Activated CD4-positive, alpha-beta memory T cell treated with anti-CD3 and anti-CD28 coated beads, Interleukin-2, amount 10 ng/mL, durations not matched to agents 7 days and 5 days (primary cell): ENCODE measurements at regions not wholly inside any gene's neighbourhood (a gene's known extent, or its start where the extent isn't known, plus 50 kb on each side); places are given as distances from the start of the nearest gene placed in this dataset.
A peak's percentile ranks its signal among the peaks of the same experiment; 100 is the strongest.
"Not testable (repeated sequence)": the region's sequence is repeated elsewhere in the genome, so short reads cannot be mapped to it uniquely, and the experiment has no call there.

Experiments used
- CTCF ChIA-PET: fragments of 350-600 bp; sonication (Branson Sonifier 250); formaldehyde crosslinking; loops from one replicate; lab custom pipeline; 2021; ENCODE audit warnings: antibody characterized with exemption, inconsistent platforms; lab: Charles Lee
- POLR2A ChIA-PET: fragments of 350-600 bp; sonication (Branson Sonifier 250); formaldehyde crosslinking; loops from one replicate; lab custom pipeline; 2021; ENCODE audit warnings: antibody characterized with exemption; lab: Charles Lee
- DNase-seq: peaks from one replicate; pipeline ENCODE4 v3.0.0-alpha.2; 2020
- H3K27ac Mint-ChIP-seq: one replicate; pipeline ENCODE4 v1.8.0; 2021; ENCODE audit warnings: mild to moderate bottlenecking, mixed read lengths
- H3K27me3 Mint-ChIP-seq: one replicate; pipeline ENCODE4 v1.8.0; 2021; ENCODE audit warnings: mixed read lengths
- H3K36me3 Mint-ChIP-seq: one replicate; pipeline ENCODE4 v1.8.0; 2021; ENCODE audit warnings: low read depth, mixed read lengths
- H3K4me1 Mint-ChIP-seq: one replicate; pipeline ENCODE4 v1.8.0; 2021; ENCODE audit warnings: mixed read lengths
- H3K4me3 Mint-ChIP-seq: one replicate; pipeline ENCODE4 v1.8.0; 2021; ENCODE audit warnings: mild to moderate bottlenecking, mixed read lengths
- H3K9me3 Mint-ChIP-seq: one replicate; pipeline ENCODE4 v1.8.0; 2021; ENCODE audit warnings: mixed read lengths

- POLR2A ChIA-PET, H3K4me3 Mint-ChIP-seq, H3K27ac Mint-ChIP-seq, DNase-seq, H3K27me3 Mint-ChIP-seq, H3K9me3 Mint-ChIP-seq: not testable (repeated sequence)
- Mint-ChIP-seq H3K4me1 (peaks cover 63% of the 10 kb centered on the region), H3K36me3 (peaks cover 19% of the 10 kb centered on the region)
- CTCF ChIA-PET = interaction anchor here (1.1 kb wide), 1 partner anchor 55 kb away, joined by 4 read pairs; no protein-coding TSS in a partner anchor
Measured at GRCh38 chr13:24622481-24623148, 57.6 kb upstream of the ATP12A start.

GRCh38 chr13:24623149-24623665 lies 57.0 kb upstream of the ATP12A start:
- Mint-ChIP-seq H3K4me1 (peaks cover 60% of the 10 kb centered on the region), H3K9me3 (peaks cover 7% of the 10 kb centered on the region), H3K36me3 (peaks cover 18% of the 10 kb centered on the region), H3K27me3 (no peaks in the 10 kb centered on the region), H3K4me3 (no peak overlapping the region), H3K27ac (no peak overlapping the region)
- CTCF ChIA-PET = no interaction called here
- POLR2A ChIA-PET = no interaction called here
- DNase-seq = no peak

DNA sequence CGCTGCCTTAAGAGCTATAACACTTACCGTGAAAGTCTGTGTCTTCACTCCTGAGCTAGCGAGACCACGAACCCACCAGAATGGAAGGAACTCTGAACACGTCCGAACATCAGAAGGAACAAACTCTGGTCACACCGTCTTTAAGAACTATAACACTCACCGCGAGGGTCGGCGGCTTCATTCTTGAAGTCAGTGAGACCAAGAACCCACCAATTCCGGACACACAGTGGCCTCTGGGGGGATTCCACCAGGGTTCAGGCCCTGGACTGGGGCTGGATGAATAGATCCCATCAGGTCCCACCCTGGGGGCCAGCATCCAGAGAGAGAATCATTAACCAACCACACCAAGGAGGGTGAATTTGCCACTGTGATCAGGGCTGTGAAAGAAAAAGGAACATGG lies 55.8 kb upstream of the ATP12A start:
- CTCF ChIA-PET = interaction anchor here (1.0 kb wide), 2 partner anchors 19 to 48 kb away, joined by 3 to 6 read pairs; no protein-coding TSS in a partner anchor
- Mint-ChIP-seq H3K27ac (peak overlapping the region; percentile 99), H3K4me3 (no peak overlapping the region)

GRCh38 chr13:24624801-24625231 lies 55.4 kb upstream of the ATP12A start:
- Mint-ChIP-seq H3K27ac (peak overlapping the region; percentile 99), H3K4me1 (peaks cover 53% of the 10 kb centered on the region), H3K27me3 (no peaks in the 10 kb centered on the region), H3K9me3 (peaks cover 9% of the 10 kb centered on the region), H3K4me3 (no peak overlapping the region), H3K36me3 (peaks cover 18% of the 10 kb centered on the region)
- ChIA-PET POLR2A (interaction anchor here (1.3 to 1.6 kb wide), 2 partner anchors 18 to 35 kb away, joined by 3 to 5 read pairs; no protein-coding TSS in a partner anchor), CTCF (interaction anchor here (1.0 kb wide), 2 partner anchors 19 to 47 kb away, joined by 3 to 6 read pairs; no protein-coding TSS in a partner anchor)
- DNase-seq = no peak

More for the DNA sequence above, 55.8 kb upstream of the ATP12A start:
- no peak for DNase-seq
- POLR2A ChIA-PET = interaction anchor here (1.3 to 1.6 kb wide), 2 partner anchors 18 to 35 kb away, joined by 3 to 5 read pairs; no protein-coding TSS in a partner anchor
- Mint-ChIP-seq H3K9me3 (peaks cover 9% of the 10 kb centered on the region), H3K36me3 (peaks cover 18% of the 10 kb centered on the region), H3K4me1 (peaks cover 53% of the 10 kb centered on the region), H3K27me3 (no peaks in the 10 kb centered on the region)

GRCh38 chr13:24625331-24625731 lies 54.9 kb upstream of the ATP12A start:
- ChIA-PET POLR2A (interaction anchor here (1.3 to 1.6 kb wide), 2 partner anchors 19 to 34 kb away, joined by 3 to 5 read pairs; no protein-coding TSS in a partner anchor), CTCF (interaction anchor here (1.0 to 3.6 kb wide), 4 partner anchors 17 to 57 kb away, joined by 3 to 14 read pairs (median 4); no protein-coding TSS in a partner anchor)
- H3K27me3 Mint-ChIP-seq = no peaks in the 10 kb centered on the region
- H3K4me1 Mint-ChIP-seq = peaks cover 54% of the 10 kb centered on the region
- no peak overlapping the region for H3K4me3 Mint-ChIP-seq
- no peak for DNase-seq
- peaks cover 9% of the 10 kb centered on the region for H3K9me3 Mint-ChIP-seq
- peak overlapping the region; percentile 99 for H3K27ac Mint-ChIP-seq
- H3K36me3 Mint-ChIP-seq = peaks cover 15% of the 10 kb centered on the region

DNA sequence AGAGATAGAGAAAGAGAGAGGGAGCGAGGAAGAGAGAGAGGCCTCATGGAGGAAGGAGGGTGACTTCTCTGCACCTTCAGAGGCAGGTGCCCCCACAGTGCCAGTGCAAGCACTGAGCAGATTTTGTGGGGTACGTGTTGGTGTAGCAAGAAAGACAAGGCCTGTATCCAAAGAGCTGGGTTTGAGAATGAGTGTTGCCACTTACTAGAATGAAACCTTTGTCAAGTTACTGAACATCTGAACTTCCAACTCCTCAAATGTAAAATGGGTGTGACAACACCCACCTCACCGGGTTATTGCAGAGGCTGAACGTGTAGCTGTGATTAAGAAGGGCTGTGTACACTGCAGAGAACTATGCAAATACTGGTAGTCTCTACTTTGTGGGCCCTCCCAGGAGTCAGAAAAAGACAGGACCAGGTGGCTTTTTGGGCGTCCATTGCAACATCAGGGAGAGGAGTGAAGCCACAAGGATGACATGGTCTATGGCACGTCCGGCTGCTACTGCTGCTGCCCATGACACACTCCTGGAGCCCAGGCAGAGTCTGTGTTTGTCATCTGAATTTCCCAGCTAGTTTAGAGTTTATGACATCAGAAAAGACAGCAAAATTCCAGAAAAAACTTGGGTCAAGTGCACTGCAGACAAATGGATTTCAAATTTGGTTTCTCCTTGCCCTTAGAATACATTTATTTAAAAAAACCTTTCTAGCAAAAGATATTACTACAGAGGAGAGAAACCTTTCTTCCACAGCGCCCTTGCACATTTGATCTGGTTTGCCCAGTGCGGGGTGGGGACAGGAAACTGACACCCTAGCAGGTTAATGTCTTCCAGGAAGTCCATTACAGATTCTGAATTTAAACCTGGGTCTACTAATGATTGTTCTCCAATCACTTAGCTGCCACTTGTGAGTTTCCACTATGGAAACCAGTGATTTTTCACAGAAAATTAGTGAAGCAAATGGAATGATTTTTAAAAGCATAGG lies 54.0 kb upstream of the ATP12A start:
- ChIA-PET CTCF (interaction anchor here (0.6 to 3.6 kb wide), 5 partner anchors 16 to 60 kb away, joined by 3 to 14 read pairs (median 4); no protein-coding TSS in a partner anchor), POLR2A (interaction anchor here (0.7 to 4.0 kb wide), 5 partner anchors 8 to 44 kb away, joined by 3 to 18 read pairs (median 5); no protein-coding TSS in a partner anchor)
- H3K9me3 Mint-ChIP-seq = peaks cover 9% of the 10 kb centered on the region
- peak overlapping the region; percentile 99 for H3K27ac Mint-ChIP-seq
- peaks cover 14% of the 10 kb centered on the region for H3K36me3 Mint-ChIP-seq
- peak; percentile 65 for DNase-seq
- peaks cover 61% of the 10 kb centered on the region for H3K4me1 Mint-ChIP-seq
- peak overlapping the region; percentile 4 for H3K4me3 Mint-ChIP-seq
- H3K27me3 Mint-ChIP-seq = no peaks in the 10 kb centered on the region

- no peak overlapping the region for H3K4me3 Mint-ChIP-seq
- H3K27me3 Mint-ChIP-seq = no peaks in the 10 kb centered on the region
- DNase-seq = no peak
- ChIA-PET POLR2A (interaction anchor here (1.1 to 4.0 kb wide), 3 partner anchors 9 to 46 kb away, joined by 3 to 18 read pairs (median 6); no protein-coding TSS in a partner anchor), CTCF (interaction anchor here (0.7 to 3.6 kb wide), 4 partner anchors 15 to 47 kb away, joined by 4 to 14 read pairs (median 4); no protein-coding TSS in a partner anchor)
- H3K36me3 Mint-ChIP-seq = peaks cover 14% of the 10 kb centered on the region
- peak overlapping the region; percentile 99 for H3K27ac Mint-ChIP-seq
- H3K4me1 Mint-ChIP-seq = peaks cover 67% of the 10 kb centered on the region
- H3K9me3 Mint-ChIP-seq = peaks cover 7% of the 10 kb centered on the region
Measured at GRCh38 chr13:24627090-24627714, 53.0 kb upstream of the ATP12A start.

- CTCF ChIA-PET = interaction anchor here (0.8 to 3.6 kb wide), 4 partner anchors 9 to 22 kb away, joined by 3 to 14 read pairs (median 6); no protein-coding TSS in a partner anchor
- peak overlapping the region; percentile 71 for H3K27ac Mint-ChIP-seq
- POLR2A ChIA-PET = interaction anchor here (1.1 to 4.0 kb wide), 3 partner anchors 9 to 47 kb away, joined by 3 to 18 read pairs (median 6); no protein-coding TSS in a partner anchor
- H3K4me3 Mint-ChIP-seq = no peak overlapping the region
- H3K36me3 Mint-ChIP-seq = peaks cover 14% of the 10 kb centered on the region
- H3K9me3 Mint-ChIP-seq = peaks cover 4% of the 10 kb centered on the region
- H3K4me1 Mint-ChIP-seq = peaks cover 74% of the 10 kb centered on the region
- no peak for DNase-seq
- no peaks in the 10 kb centered on the region for H3K27me3 Mint-ChIP-seq
Measured at GRCh38 chr13:24627946-24628345, 52.3 kb upstream of the ATP12A start.

DNA sequence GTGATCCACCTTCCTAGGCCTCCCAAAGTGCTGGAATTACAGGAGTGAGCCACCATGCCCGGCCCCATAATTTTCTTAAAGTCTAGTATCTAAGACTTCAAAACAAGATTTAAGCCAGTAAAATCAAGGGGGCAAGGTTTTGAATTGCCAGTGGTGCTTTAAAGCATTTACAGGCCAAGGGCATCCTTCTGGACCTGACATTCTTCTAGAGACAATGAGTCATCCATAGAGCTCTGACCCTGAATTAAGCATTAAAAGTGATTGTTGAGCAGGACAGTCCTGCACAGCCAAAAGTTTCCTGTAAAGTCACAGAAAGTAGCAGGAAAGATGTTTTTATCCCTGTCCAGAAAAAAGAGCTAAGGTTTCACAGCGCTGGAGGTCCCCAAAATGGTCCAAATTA lies 50.9 kb upstream of the ATP12A start:
- ChIA-PET POLR2A (interaction anchor here (1.4 to 4.0 kb wide), 2 partner anchors 11 to 13 kb away, joined by 4 to 18 read pairs; no protein-coding TSS in a partner anchor), CTCF (interaction anchor here (0.6 to 2.3 kb wide), 2 partner anchors 22 to 23 kb away, joined by 3 to 8 read pairs; no protein-coding TSS in a partner anchor)

DNA sequence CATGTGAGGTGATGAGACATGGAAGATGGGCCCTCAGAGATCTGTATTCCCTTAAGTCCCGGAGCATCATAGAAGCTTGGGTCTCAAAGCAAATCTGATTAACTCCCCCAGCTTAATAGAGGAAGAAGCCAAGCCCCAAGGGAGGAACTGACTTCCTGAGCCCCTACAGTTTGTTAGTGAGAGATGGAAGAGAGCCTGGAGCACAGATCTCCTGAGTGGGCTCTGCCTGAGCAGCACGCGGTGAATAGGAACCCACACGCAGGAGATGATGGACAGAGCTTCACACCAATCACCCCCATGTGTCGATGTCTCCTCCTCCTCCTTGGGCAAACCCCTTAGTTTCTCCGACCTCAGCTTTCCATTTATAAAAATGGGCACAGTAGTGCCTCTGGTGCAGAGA lies 50.1 kb upstream of the ATP12A start:
- Mint-ChIP-seq H3K4me1 (peaks cover 68% of the 10 kb centered on the region), H3K27ac (no peak overlapping the region)
- POLR2A ChIA-PET = interaction anchor here (1.1 to 4.0 kb wide), 3 partner anchors 12 kb away, joined by 4 to 18 read pairs (median 8); no protein-coding TSS in a partner anchor

More for the DNA sequence above, 50.9 kb upstream of the ATP12A start:
- Mint-ChIP-seq H3K27ac (no peak overlapping the region), H3K4me3 (no peak overlapping the region), H3K4me1 (peaks cover 76% of the 10 kb centered on the region), H3K9me3 (peaks cover 2% of the 10 kb centered on the region), H3K36me3 (peaks cover 11% of the 10 kb centered on the region), H3K27me3 (no peaks in the 10 kb centered on the region)
- DNase-seq = no peak

More for the DNA sequence above, 50.1 kb upstream of the ATP12A start:
- peaks cover 4% of the 10 kb centered on the region for H3K36me3 Mint-ChIP-seq
- DNase-seq = no peak
- peaks cover 2% of the 10 kb centered on the region for H3K9me3 Mint-ChIP-seq
- CTCF ChIA-PET = interaction anchor here (0.5 to 2.3 kb wide), 3 partner anchors 12 to 741 kb away, joined by 3 to 8 read pairs (median 3); no protein-coding TSS in a partner anchor
- no peak overlapping the region for H3K4me3 Mint-ChIP-seq
- no peaks in the 10 kb centered on the region for H3K27me3 Mint-ChIP-seq
